Body of pancreas (tissue), 4 donors: ENCODE measurements at regions not wholly inside any gene's neighbourhood (a gene's known extent, or its start where the extent isn't known, plus 50 kb on each side); places are given as distances from the start of the nearest gene placed in this dataset.

Experiments used
- ATAC-seq: fragments of 150-250 bp; one replicate; pipeline ENCODE4 v1.9.1; 2016
- DNase-seq, 4 donors: peaks; one replicate each; pipeline ENCODE4 v3.0.0-alpha.2; 2019
- H3K27ac ChIP-seq, 4 donors: fragments of 200-600 bp; sonication (generic); 1 replicate in 3 of 4; 2 replicates in 1 of 4; pipeline versions ENCODE4 v1.5.1 to v1.6.1; 2016 to 2019; ENCODE audit warnings: mild to moderate bottlenecking in 1 of 4, mixed read lengths in 1 of 4, moderate library complexity in 1 of 4
- H3K27me3 ChIP-seq, 2 donors: fragments of 200-600 bp; sonication (generic); one replicate each; pipeline ENCODE4 v1.6.0; 2016; ENCODE audit warnings: mild to moderate bottlenecking in 1 of 2
- H3K36me3 ChIP-seq, 2 donors: fragments of 200-600 bp; sonication (generic); replicated peaks in 1 of 2; 2 replicates each; pipeline ENCODE4 v1.5.1; 2016; ENCODE audit warnings: low read depth in 2 of 2; ENCODE audit not compliant: insufficient read depth in 1 of 2
- H3K4me1 ChIP-seq: fragments of 200-600 bp; sonication (generic); one replicate; pipeline ENCODE4 v1.6.0; 2016
- H3K4me3 ChIP-seq, 2 donors: fragments of 200-600 bp; sonication (generic); 1 replicate in 1 of 2; 2 replicates in 1 of 2; pipeline ENCODE4 v1.5.1; 2016 to 2019
- H3K9me3 ChIP-seq, 3 donors: fragments of 200-600 bp; sonication (generic); 1 replicate in 2 of 3; 2 replicates in 1 of 3; pipeline ENCODE4 v1.5.1; 2016
- POLR2A ChIP-seq, 3 donors: fragments of 450-650 bp; IDR thresholded peaks; one replicate each; pipeline ENCODE4 v1.6.1; 2016; ENCODE audit warnings: antibody characterized with exemption in 3 of 3, mild to moderate bottlenecking in 2 of 3
- WGBS, 2 donors: methylation state at CpG; one replicate each; pipeline ENCODE4 v1.1.5; 2017; 5-methylcytosine and 5-hydroxymethylcytosine counted together
- intact Hi-C: fragments of 100-400 bp; cut with DNase I; formaldehyde crosslinking; loops from one replicate; pipeline ENCODE4 v1.15.1; 2023
- TF ChIP-seq, protein P1 (sequence below), 7 experiments: fragments of 450-650 bp in 4 of 7; fragments of 200-600 bp in 3 of 7; sonication (generic) in 3 of 7; IDR thresholded peaks; one replicate each; pipeline ENCODE4 v1.5.1; 2016 to 2019; ENCODE audit warnings: antibody characterized with exemption in 7 of 7

GRCh38 chr7:13153742-13154141, 466.3 kb downstream of the ARL4A start:
- no peak for DNase-seq
- no peak for ATAC-seq
- Histone ChIP-seq H3K27me3 (no peaks in the 10 kb centered on the region), H3K27ac (no peak overlapping the region), H3K9me3 (no peaks in the 10 kb centered on the region), H3K4me1 (no peaks in the 10 kb centered on the region), H3K4me3 (no peak overlapping the region), H3K36me3 (no peaks in the 10 kb centered on the region)
- TF ChIP-seq, protein P1, sequence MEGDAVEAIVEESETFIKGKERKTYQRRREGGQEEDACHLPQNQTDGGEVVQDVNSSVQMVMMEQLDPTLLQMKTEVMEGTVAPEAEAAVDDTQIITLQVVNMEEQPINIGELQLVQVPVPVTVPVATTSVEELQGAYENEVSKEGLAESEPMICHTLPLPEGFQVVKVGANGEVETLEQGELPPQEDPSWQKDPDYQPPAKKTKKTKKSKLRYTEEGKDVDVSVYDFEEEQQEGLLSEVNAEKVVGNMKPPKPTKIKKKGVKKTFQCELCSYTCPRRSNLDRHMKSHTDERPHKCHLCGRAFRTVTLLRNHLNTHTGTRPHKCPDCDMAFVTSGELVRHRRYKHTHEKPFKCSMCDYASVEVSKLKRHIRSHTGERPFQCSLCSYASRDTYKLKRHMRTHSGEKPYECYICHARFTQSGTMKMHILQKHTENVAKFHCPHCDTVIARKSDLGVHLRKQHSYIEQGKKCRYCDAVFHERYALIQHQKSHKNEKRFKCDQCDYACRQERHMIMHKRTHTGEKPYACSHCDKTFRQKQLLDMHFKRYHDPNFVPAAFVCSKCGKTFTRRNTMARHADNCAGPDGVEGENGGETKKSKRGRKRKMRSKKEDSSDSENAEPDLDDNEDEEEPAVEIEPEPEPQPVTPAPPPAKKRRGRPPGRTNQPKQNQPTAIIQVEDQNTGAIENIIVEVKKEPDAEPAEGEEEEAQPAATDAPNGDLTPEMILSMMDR (IDR thresholded peaks at IDR 0.05) = no peak
- intact Hi-C loops = no loop called here

GRCh38 chr7:13155188-13155587, 467.8 kb downstream of the ARL4A start:
- 20 to 28% methylated on average over 1 of the region's 1 CpG for WGBS, 2 donors

DNA sequence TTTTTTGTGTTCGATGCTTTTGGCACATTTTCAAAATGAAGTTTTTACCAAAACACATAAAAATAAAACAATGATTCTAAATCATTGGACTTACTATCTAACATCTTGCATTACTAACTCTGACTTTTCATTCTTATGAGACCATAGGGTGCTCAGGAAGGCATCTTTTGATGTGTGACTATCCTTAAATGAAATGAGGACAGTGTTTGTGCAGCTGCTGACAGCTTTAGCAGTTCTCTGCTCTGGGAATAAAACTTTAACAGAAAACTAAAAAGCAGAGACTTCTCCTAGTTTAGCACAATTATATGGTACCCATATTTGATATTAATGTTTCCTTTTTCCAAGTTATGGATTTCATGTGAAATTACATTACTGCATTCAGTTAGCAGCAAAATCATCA, 471.6 kb downstream of the ARL4A start:
- no peaks in the 10 kb centered on the region for H3K27me3 ChIP-seq
- WGBS, 2 donors = 63 to 73% methylated on average over 1 of the region's 1 CpG
- no peaks in the 10 kb centered on the region for H3K9me3 ChIP-seq
- intact Hi-C loops = no loop called here
- ATAC-seq (no peak), DNase-seq (no peak)
- H3K4me3 ChIP-seq = no peak overlapping the region
- TF ChIP-seq, protein P1 (IDR thresholded peaks at IDR 0.05) = no peak
- TF ChIP-seq POLR2A (IDR thresholded peaks at IDR 0.05) = no peak
- H3K4me1 ChIP-seq = no peaks in the 10 kb centered on the region
- no peaks in the 10 kb centered on the region for H3K36me3 ChIP-seq
- H3K27ac ChIP-seq = no peak overlapping the region

More at GRCh38 chr7:13155188-13155587, 467.8 kb downstream of the ARL4A start:
- Histone ChIP-seq H3K4me1 (no peaks in the 10 kb centered on the region), H3K27ac (no peak overlapping the region), H3K4me3 (no peak overlapping the region), H3K27me3 (no peaks in the 10 kb centered on the region), H3K36me3 (no peaks in the 10 kb centered on the region), H3K9me3 (no peaks in the 10 kb centered on the region)
- intact Hi-C loops = no loop called here
- no peak for TF ChIP-seq POLR2A (IDR thresholded peaks at IDR 0.05)
- TF ChIP-seq, protein P1 (IDR thresholded peaks at IDR 0.05) = no peak
- DNase-seq = no peak
- no peak for ATAC-seq

GRCh38 chr7:13159467-13160184, 472.2 kb downstream of the ARL4A start:
- intact Hi-C loops = no loop called here
- 67 to 74% methylated on average over 2 of the region's 2 CpGs for WGBS, 2 donors
- H3K4me3 ChIP-seq = no peak overlapping the region
- TF ChIP-seq POLR2A (IDR thresholded peaks at IDR 0.05) = no peak
- TF ChIP-seq, protein P1 (IDR thresholded peaks at IDR 0.05) = no peak
- H3K36me3 ChIP-seq = no peaks in the 10 kb centered on the region
- H3K27ac ChIP-seq = no peak overlapping the region
- H3K27me3 ChIP-seq = no peaks in the 10 kb centered on the region
- ATAC-seq = no peak
- DNase-seq = no peak
- H3K4me1 ChIP-seq = no peaks in the 10 kb centered on the region
- H3K9me3 ChIP-seq = no peaks in the 10 kb centered on the region

GRCh38 chr7:13161125-13161524, 473.7 kb downstream of the ARL4A start:
- H3K36me3 ChIP-seq = no peaks in the 10 kb centered on the region
- no peaks in the 10 kb centered on the region for H3K9me3 ChIP-seq
- ATAC-seq (no peak), DNase-seq (no peak)
- intact Hi-C loops = no loop called here
- H3K27me3 ChIP-seq = no peaks in the 10 kb centered on the region
- no peak overlapping the region for H3K27ac ChIP-seq
- no peak for TF ChIP-seq POLR2A (IDR thresholded peaks at IDR 0.05)
- TF ChIP-seq, protein P1 (IDR thresholded peaks at IDR 0.05) = no peak
- H3K4me3 ChIP-seq = no peak overlapping the region
- no peaks in the 10 kb centered on the region for H3K4me1 ChIP-seq
